ELF-1 (cell line): ENCODE measurements at regions not wholly inside any gene's neighbourhood (a gene's known extent, or its start where the extent isn't known, plus 50 kb on each side); places are given as distances from the start of the nearest gene placed in this dataset.
"Not testable (repeated sequence)": the region's sequence is repeated elsewhere in the genome, so short reads cannot be mapped to it uniquely, and the experiment has no call there.

Experiments
- DNase-seq: peaks from one replicate; pipeline ENCODE4 v3.0.0-alpha.2; 2016; ENCODE audit warnings: low read depth, low spot score

- no peak for DNase-seq
Measured at GRCh38 chr4:85018983-85019382, 52.5 kb upstream of the WDFY3 start.

DNA sequence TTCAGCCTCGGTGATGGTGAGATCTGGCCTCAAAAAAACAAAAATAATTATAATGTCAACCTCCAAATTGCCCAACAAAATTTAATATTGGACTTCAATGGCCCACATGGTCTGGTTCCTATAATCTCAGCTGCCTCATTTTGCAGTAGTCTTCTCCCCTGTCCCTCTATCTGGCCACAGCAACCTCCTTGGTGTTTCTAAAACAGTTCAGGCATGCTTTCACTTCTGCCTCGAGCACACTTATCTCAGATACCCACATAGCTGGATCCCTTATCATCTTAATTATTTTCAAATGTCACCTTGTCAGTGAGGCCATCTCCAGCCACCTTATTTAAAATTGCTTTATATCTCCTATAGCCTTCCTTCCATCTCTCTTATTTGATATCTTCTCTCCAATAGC lies 52.9 kb upstream of the WDFY3 start:
- DNase-seq = no peak

DNA sequence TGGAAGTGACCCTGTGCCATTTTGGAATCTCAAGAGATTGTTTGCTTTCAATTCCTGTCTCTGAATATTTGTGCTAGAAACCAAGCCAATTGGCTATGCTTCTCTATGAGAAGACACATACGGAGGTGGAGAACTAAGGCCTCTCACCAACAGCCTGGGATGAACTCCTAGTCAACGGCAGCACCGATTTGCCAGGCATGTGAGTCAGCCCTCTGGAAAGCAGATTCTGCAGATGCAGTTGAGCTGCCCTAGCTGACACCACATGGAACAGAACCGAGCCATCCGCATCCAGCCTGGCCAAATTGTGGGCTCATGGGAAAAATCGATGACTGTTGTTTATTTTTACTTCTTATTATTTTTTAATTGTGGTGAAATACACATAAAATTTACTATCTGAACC lies 58.2 kb upstream of the WDFY3 start:
- DNase-seq = no peak

GRCh38 chr4:85028910-85029309 lies 62.4 kb upstream of the WDFY3 start:
- no peak for DNase-seq

GRCh38 chr4:85029453-85029852 lies 63.0 kb upstream of the WDFY3 start:
- no peak for DNase-seq

DNA sequence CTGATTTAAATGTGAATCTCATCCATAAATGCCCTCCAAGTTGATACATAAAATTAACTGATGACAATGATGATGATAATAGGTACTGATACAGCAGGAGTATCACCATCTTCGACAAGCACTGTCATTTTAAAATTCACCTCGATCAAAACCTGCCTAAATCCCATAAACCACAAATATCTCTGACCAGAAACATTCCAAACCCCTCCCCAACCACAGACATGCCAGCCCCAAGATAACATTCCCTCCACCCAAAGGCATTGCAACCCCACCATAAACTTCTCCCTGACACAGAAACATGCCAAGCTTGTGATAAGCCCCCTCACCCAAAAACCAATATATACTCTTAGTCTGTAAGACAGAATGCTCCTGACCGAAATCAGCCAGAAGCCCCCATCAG lies 63.7 kb upstream of the WDFY3 start:
- DNase-seq = no peak

- DNase-seq = not testable (repeated sequence)
Measured at GRCh38 chr4:85033838-85034237, 67.3 kb upstream of the WDFY3 start.

DNA sequence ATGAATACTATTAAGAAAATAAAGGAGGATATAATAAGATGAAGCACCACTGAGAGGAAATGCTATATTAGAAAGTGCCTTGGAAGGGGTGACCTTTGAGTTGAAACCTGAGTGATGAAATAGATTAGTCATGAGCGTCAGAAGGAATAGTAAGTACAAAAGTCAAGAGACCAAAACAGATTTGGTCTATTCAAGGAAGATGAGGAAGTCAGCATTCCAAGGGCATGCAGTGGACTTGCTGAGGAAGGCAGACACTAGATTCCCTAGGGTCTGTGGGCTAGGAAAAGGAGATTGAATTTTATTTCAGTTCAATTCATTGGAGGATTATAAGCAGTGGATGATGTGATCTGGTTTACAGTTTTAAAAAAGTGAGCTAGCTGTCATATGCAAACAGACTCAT lies 73.0 kb upstream of the WDFY3 start:
- no peak for DNase-seq

DNA sequence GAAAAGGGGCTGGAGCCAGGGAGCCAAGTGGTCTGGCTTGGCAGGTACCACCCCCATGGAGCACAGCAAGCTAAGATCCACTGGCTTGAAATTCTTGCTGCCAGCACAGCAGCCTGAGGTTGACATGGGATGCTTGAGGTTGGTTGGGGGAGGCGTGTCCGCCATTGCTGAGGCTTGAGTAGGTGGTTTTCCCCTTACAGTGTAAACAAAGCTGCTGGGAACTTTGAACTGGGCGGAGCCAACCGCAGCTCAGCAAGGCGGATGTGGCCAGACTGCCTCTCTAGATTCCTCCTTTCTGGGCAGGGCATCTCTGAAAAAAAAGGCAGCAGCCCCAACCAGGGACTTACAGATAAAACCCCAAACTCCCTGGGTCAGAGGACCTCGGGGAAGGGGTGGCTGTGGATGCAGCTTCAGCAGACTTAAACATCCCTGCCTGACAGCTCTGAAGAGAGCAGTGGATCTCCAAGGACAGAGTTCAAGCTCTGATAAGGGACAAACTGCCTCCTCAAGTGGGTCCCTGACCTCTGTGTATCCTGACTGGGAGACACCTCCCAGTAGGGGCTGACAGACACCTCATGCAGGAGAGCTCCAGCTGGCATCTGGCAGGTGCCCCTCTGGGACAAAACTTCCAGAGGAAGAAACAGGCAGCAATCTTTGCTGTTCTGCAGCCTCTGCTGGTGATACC lies 77.5 kb upstream of the WDFY3 start:
- DNase-seq = peak; percentile 26

DNA sequence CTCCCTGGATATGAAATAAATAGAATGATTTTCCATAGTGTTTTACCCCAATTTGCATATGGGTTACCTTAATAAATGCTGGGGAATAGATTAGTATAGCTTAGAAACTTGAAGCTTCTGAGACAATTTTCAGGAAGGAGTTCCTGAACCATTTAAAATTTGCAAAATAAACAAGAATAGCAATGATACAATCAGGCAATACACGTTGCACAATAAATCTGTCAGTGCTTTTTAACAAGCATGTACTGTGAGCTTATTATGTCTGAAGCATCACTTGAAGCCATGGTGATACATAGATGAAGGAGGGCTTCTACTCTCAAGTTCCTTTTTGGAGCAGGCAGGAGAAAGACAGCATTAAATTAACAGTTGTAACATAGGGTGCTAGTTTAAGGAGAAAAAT lies 84.2 kb upstream of the WDFY3 start:
- DNase-seq = no peak

DNA sequence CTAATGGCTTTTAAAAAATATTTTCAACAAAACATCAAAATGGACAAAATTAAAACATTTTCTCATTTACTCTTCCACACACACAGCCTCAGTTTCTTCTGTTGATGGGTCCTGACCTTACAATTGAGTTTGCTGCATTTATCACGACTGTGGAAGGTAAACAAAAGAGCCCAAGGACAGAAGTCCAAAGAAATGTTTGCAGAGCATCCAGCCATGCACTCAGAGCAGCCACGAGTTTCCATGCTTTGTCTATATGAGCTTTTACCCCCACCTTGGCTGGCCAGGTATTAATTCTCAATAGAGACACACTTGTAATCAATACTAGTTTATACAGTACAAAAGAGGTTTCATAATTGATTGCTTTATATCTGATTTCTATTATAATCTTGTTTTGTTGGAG lies 85.0 kb upstream of the WDFY3 start:
- DNase-seq = no peak

GRCh38 chr4:85054925-85055324 lies 88.4 kb upstream of the WDFY3 start:
- not testable (repeated sequence) for DNase-seq

DNA sequence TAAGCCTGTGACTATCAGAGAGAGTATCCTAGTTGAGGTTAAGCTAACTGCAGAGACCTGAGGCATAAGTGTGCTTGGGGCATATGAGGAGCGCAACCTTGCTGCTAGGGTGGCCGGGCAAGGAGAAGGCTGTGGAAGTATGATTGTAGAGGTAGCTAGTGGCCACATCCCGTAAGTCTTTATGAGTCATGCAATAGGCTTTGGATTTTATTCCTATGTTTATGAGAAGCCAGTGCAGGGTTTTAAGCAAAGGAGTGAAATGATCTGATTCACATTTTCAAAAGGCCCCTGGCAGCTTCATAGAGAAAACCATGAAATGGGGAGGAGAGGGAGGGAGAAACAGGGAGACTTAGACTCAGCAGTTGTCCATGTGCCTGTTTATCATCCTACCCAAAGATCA lies 92.1 kb upstream of the WDFY3 start:
- no peak for DNase-seq

DNA sequence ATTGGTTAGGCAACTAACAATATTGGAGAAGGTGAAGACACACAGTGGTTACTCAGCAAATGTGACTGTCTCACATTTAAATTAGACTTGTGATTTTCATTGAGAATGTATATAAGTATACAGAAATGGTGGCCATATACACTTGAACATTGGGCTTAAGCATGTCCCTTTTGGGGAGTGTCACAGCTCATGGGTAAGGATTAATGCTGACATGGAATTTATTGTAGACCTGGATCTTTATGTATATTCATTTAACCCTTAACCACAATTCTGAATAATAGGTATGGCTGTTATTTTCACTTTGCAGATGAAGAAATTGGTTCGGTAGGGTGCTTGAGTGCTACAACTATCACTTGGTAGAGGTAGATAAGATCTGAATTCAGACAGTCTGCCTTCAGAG lies 95.5 kb upstream of the WDFY3 start:
- DNase-seq = no peak

GRCh38 chr4:85062466-85062865 lies 96.0 kb upstream of the WDFY3 start:
- no peak for DNase-seq

GRCh38 chr4:85067342-85067741 lies 100.9 kb upstream of the WDFY3 start:
- no peak for DNase-seq

GRCh38 chr4:85078016-85078415 lies 111.5 kb upstream of the WDFY3 start:
- DNase-seq = no peak

GRCh38 chr4:85081196-85081595 lies 114.7 kb upstream of the WDFY3 start:
- DNase-seq = no peak

- DNase-seq = no peak
Measured at GRCh38 chr4:85084371-85085094, 118.0 kb upstream of the WDFY3 start.

DNA sequence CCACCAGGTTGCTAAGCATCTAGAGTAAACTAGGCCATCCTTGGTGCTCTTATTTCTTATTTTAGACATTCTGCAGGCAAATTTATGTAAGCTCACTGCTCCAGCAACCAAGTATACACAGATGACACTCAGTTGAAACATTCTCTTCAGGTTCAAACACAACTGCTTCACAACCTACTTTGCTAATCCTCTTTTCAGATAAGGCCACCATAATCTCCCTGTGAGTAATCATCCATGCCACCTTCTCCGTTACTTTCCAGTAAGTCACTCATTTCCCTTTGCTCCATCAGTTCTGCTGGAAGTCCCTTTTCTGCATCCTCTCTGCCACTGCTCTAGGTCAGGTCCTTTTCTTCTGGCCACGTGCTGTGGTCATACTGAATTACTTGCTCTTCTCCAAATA lies 120.2 kb upstream of the WDFY3 start:
- no peak for DNase-seq

DNA sequence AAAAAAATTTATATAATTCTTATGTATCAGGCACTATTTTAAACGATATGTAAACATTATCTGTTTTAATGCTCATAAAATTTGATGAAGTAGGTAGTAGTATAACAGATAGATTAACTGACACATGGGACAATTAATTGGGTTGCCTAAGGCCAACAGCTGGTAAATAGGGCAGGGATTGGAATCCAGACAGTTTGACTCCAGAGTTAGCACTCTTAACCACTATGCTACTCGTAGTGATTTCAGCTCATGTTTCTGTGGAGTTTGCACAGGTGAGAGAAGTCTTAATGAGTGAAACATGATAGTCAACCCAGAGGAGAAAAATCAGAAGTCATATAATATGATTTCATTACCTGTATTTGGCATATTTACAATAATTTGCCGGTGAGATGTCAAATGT lies 126.0 kb upstream of the WDFY3 start:
- DNase-seq = no peak

DNA sequence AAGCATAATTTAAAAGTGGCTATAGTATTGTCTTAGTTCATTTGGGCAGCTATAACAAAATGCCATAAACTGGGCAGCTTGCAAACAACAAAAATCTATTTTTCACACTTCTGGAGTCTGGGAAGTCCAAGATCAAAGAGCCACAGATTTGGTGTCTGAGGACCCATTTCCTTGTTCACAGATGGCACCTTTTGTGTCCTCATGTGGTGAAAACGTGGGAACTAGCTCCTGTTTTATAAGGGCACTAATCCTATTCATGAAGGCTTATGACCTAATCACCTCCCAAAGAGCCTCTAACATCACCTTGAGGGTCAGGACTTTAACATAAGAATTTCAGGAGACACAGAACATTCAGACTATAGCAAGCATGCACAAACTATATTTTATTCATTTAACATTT lies 126.5 kb upstream of the WDFY3 start:
- DNase-seq = no peak

DNA sequence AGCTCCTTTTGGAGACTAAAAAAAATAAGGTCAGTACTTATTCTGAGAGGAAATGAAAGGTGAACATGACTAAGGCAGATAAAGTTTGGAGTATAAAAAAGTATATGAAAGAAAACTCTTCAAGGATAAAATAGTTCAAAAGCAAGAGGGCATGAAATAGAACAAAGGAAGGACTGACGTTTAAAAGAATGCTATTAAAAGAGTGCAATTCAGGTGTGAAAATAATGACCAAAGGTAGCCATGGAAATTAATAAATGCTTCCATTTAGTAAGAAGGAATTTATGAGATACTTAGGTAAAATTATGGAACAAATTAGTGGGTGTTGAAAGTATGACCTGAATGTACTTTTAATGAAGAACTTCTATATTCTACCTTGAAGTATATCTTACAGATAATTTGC lies 128.2 kb upstream of the WDFY3 start:
- no peak for DNase-seq

- DNase-seq = no peak
Measured at GRCh38 chr4:85102606-85103005, 136.1 kb upstream of the WDFY3 start.
